Fibroblast of lung (primary cell): ENCODE measurements at regions not wholly inside any gene's neighbourhood (a gene's known extent, or its start where the extent isn't known, plus 50 kb on each side); places are given as distances from the start of the nearest gene placed in this dataset.

ENCODE experiments used
- DNase-seq, 2 donors: peaks; one replicate each; pipeline versions ENCODE4 v3.0.0 to v3.0.0-alpha.2; 2010; ENCODE audit warnings: low read depth in 2 of 2
- H2AFZ ChIP-seq: 2 replicates; pipeline ENCODE4 v1.5.1; 2012; ENCODE audit warnings: low read length, control low read depth, inconsistent platforms
- H3K27ac ChIP-seq: 2 replicates; pipeline ENCODE4 v1.5.1; 2011; ENCODE audit warnings: low read length, control low read depth; ENCODE audit not compliant: insufficient read depth
- H3K27me3 ChIP-seq: 2 replicates; pipeline ENCODE4 v1.5.1; 2011; ENCODE audit warnings: mild to moderate bottlenecking, low read length; ENCODE audit not compliant: control insufficient read depth, insufficient read depth
- H3K36me3 ChIP-seq: 2 replicates; pipeline ENCODE4 v1.5.1; 2011; ENCODE audit warnings: low read length; ENCODE audit not compliant: control insufficient read depth, insufficient read depth
- H3K4me1 ChIP-seq: 2 replicates; pipeline ENCODE4 v1.5.1; 2011; ENCODE audit warnings: low read length; ENCODE audit not compliant: control insufficient read depth, insufficient read depth; ENCODE audit errors: extremely low read depth
- H3K4me2 ChIP-seq: 2 replicates; pipeline ENCODE4 v1.5.1; 2011; ENCODE audit warnings: low read length, control low read depth; ENCODE audit not compliant: insufficient read depth; ENCODE audit errors: extremely low read depth
- H3K4me3 ChIP-seq, 4 experiments: fragments of 200-600 bp in 1 of 4; sonication (generic) in 1 of 4; replicated peaks in 1 of 4; 2 replicates each; pipeline ENCODE4 v1.5.1; 2011 to 2016; ENCODE audit warnings: low read length in 4 of 4, low read depth in 3 of 4, mild to moderate bottlenecking in 3 of 4, control low read depth in 2 of 4, inconsistent platforms in 1 of 4, mixed read lengths in 1 of 4; ENCODE audit not compliant: insufficient read depth in 1 of 4; ENCODE audit errors: control extremely low read depth in 1 of 4
- H3K79me2 ChIP-seq: 2 replicates; pipeline ENCODE4 v1.5.1; 2012; ENCODE audit warnings: mild to moderate bottlenecking, low read length, inconsistent platforms; ENCODE audit not compliant: control insufficient read depth, insufficient read depth
- H3K9ac ChIP-seq: 2 replicates; pipeline ENCODE4 v1.5.1; 2011; ENCODE audit warnings: mild to moderate bottlenecking, low read length, control low read depth; ENCODE audit not compliant: insufficient read depth
- H3K9me3 ChIP-seq: 2 replicates; pipeline ENCODE4 v1.5.1; 2012; ENCODE audit warnings: low read depth, low read length; ENCODE audit not compliant: control insufficient read depth, insufficient read depth
- H4K20me1 ChIP-seq: 2 replicates; pipeline ENCODE4 v1.5.1; 2011; ENCODE audit warnings: low read length; ENCODE audit not compliant: control insufficient read depth, insufficient read depth; ENCODE audit errors: extremely low read depth
- EZH2 ChIP-seq: IDR thresholded peaks from 2 replicates; pipeline ENCODE4 v1.5.1; 2012; ENCODE audit warnings: low read length, control low read depth, mild to moderate bottlenecking; ENCODE audit errors: missing control alignments
- TF ChIP-seq, protein P1 (sequence below), 2 donors: IDR thresholded peaks in 1 of 2; conservative IDR thresholded peaks in 1 of 2; 1 replicate in 1 of 2; 2 replicates in 1 of 2; pipeline ENCODE4 v1.5.1; 2011 to 2012; ENCODE audit warnings: low read length in 2 of 2, control low read depth in 1 of 2, inconsistent platforms in 1 of 2, low read depth in 1 of 2, mild to moderate bottlenecking in 1 of 2

DNA sequence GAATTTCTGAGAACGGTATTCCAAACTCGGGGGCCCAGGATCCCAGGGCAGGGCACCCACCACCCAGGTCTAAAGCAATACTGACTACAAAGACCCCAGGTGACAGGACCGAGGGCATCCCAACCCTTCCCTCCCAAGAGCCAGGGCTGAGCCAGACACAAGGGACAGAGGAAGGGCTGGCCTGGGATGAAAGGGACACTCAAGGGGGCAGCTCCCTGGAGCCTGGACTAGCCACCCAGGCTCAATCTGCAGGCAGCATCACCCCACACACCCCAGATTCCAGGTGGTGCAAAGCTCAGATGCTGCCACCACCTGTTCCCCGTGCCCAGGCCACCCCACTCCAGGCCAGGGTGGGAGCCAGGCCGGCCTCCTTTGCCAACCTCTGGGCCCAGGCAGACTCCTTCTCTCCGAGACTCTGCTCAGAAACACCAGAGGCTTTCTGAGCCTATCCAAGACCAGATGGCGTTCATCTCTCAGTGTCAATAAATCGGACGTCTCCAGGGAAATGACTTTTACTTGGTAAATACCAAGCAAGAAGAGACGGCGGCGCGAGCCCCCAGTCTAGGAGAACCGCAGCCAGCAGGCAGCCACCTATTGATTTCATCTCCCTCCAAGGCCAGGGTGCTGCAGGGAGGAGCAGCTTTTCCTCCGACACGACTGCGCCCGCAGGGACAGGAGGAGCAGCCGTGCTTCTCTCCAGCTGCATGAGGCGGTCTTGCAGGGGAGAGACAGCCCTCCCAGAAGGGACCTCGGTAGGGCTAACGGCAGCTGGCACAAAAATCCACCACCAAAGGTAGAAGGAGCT, 94.1 kb upstream of the ADAMTS2 start:
- H2AFZ ChIP-seq = no peak overlapping the region
- H3K4me3 ChIP-seq = no peak overlapping the region
- no peaks in the 10 kb centered on the region for H4K20me1 ChIP-seq
- H3K4me2 ChIP-seq = no peak overlapping the region
- TF ChIP-seq, protein P1, sequence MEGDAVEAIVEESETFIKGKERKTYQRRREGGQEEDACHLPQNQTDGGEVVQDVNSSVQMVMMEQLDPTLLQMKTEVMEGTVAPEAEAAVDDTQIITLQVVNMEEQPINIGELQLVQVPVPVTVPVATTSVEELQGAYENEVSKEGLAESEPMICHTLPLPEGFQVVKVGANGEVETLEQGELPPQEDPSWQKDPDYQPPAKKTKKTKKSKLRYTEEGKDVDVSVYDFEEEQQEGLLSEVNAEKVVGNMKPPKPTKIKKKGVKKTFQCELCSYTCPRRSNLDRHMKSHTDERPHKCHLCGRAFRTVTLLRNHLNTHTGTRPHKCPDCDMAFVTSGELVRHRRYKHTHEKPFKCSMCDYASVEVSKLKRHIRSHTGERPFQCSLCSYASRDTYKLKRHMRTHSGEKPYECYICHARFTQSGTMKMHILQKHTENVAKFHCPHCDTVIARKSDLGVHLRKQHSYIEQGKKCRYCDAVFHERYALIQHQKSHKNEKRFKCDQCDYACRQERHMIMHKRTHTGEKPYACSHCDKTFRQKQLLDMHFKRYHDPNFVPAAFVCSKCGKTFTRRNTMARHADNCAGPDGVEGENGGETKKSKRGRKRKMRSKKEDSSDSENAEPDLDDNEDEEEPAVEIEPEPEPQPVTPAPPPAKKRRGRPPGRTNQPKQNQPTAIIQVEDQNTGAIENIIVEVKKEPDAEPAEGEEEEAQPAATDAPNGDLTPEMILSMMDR (conservative IDR thresholded peaks at IDR 0.05 in 1 of 2, IDR thresholded peaks at IDR 0.05 in 1 of 2; ENCODE audit: low read depth in 1 of 2, low read length in 2 of 2) = no peak
- no peak for TF ChIP-seq EZH2
- H3K9ac ChIP-seq = no peak overlapping the region
- H3K27ac ChIP-seq = no peak overlapping the region
- no peaks in the 10 kb centered on the region for H3K4me1 ChIP-seq
- no peak for DNase-seq
- no peaks in the 10 kb centered on the region for H3K9me3 ChIP-seq
- no peaks in the 10 kb centered on the region for H3K36me3 ChIP-seq
- H3K27me3 ChIP-seq = no peaks in the 10 kb centered on the region
- no peaks in the 10 kb centered on the region for H3K79me2 ChIP-seq

DNA sequence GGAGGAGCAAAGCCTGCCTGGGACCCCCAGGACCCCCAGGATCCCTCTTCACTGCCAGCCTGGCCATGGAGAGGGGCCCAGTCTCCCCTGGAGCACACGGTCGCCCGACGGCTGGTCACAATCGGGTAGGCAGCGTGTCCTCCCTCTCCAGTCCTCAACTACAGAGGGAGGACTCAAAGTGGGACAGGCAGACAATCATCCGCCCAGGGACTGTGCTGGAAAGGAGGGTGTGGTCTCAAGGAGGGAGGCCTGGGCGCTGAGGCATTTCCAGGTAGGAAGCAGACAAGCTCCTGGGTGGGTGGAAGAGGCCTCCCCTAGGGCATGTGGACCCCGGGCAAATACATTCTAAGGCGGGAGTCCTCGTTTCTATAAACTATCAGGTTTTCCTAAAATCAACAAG, 93.2 kb upstream of the ADAMTS2 start:
- Histone ChIP-seq H3K9me3 (no peaks in the 10 kb centered on the region), H3K4me1 (no peaks in the 10 kb centered on the region), H3K27ac (no peak overlapping the region)

GRCh38 chr5:179438011-179438441, 92.8 kb upstream of the ADAMTS2 start:
- Histone ChIP-seq H3K4me1 (no peaks in the 10 kb centered on the region), H3K27me3 (no peaks in the 10 kb centered on the region), H4K20me1 (no peaks in the 10 kb centered on the region), H3K36me3 (no peaks in the 10 kb centered on the region), H3K4me2 (no peak overlapping the region), H3K79me2 (no peaks in the 10 kb centered on the region), H3K27ac (no peak overlapping the region), H2AFZ (no peak overlapping the region), H3K9me3 (no peaks in the 10 kb centered on the region), H3K9ac (no peak overlapping the region), H3K4me3 (no peak overlapping the region)
- no peak for TF ChIP-seq EZH2
- no peak for DNase-seq

More for the DNA sequence above, 93.2 kb upstream of the ADAMTS2 start:
- H3K4me2 ChIP-seq = no peak overlapping the region
- H3K9ac ChIP-seq = no peak overlapping the region
- H4K20me1 ChIP-seq = no peaks in the 10 kb centered on the region
- H2AFZ ChIP-seq = no peak overlapping the region
- no peak for TF ChIP-seq EZH2
- TF ChIP-seq, protein P1 (conservative IDR thresholded peaks at IDR 0.05 in 1 of 2, IDR thresholded peaks at IDR 0.05 in 1 of 2; ENCODE audit: low read depth in 1 of 2, low read length in 2 of 2) = no peak
- H3K27me3 ChIP-seq = no peaks in the 10 kb centered on the region
- H3K36me3 ChIP-seq = no peaks in the 10 kb centered on the region
- H3K4me3 ChIP-seq = no peak overlapping the region
- no peaks in the 10 kb centered on the region for H3K79me2 ChIP-seq
- DNase-seq = no peak
